T-helper 17 cell (primary cell): ENCODE measurements at regions not wholly inside any gene's neighbourhood (a gene's known extent, or its start where the extent isn't known, plus 50 kb on each side); places are given as distances from the start of the nearest gene placed in this dataset.
"Not testable (repeated sequence)": the region's sequence is repeated elsewhere in the genome, so short reads cannot be mapped to it uniquely, and the experiment has no call there.

Experiments
- ATAC-seq: fragments of 150-1000 bp; cut with Tn5 transposase; 2 replicates; pipeline ENCODE4 v1.10.0; 2021; ENCODE audit warnings: mild to moderate bottlenecking, moderate library complexity
- DNase-seq, 3 donors: peaks; one replicate each; pipeline versions ENCODE4 v3.0.0 to v3.0.0-alpha.2; 2020 to 2021
- H3K9me3 ChIP-seq: one replicate; pipeline ENCODE4 v1.7.0; 2013; ENCODE audit warnings: low read length, mild to moderate bottlenecking; ENCODE audit not compliant: control insufficient read depth, poor library complexity, severe bottlenecking
- H3K27ac Mint-ChIP-seq: one replicate; pipeline ENCODE4 v1.8.0; 2022; ENCODE audit warnings: mild to moderate bottlenecking, moderate library complexity, mixed read lengths
- H3K27me3 Mint-ChIP-seq: one replicate; pipeline ENCODE4 v1.8.0; 2022; ENCODE audit warnings: mixed read lengths
- H3K36me3 Mint-ChIP-seq: one replicate; pipeline ENCODE4 v1.8.0; 2022; ENCODE audit warnings: low read depth, mixed read lengths
- H3K4me1 Mint-ChIP-seq: one replicate; pipeline ENCODE4 v1.8.0; 2022; ENCODE audit warnings: mild to moderate bottlenecking, mixed read lengths
- H3K4me3 Mint-ChIP-seq: one replicate; pipeline ENCODE4 v1.8.0; 2022; ENCODE audit warnings: mild to moderate bottlenecking, moderate library complexity, mixed read lengths

DNA sequence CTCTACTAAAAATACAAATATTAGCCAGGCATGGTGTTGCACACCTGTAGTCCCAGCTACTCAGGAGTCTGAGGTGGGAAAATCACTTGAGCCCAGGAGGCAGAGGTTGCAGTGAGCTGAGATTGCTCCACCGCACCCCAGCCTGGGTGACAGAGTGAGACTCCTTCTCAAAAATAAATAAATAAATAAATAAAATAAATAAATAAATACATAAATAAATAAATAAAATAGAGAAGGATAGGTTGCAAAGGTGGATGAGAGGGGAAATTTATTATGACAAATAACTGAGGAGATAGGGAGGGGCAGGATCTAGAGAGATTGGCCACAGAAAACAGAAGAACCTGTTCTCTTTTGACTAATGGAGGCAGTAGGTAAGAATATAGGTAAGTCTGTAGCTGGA, 601.6 kb downstream of the LRRC70 start:
- not testable (repeated sequence) for ATAC-seq, H3K36me3 Mint-ChIP-seq

DNA sequence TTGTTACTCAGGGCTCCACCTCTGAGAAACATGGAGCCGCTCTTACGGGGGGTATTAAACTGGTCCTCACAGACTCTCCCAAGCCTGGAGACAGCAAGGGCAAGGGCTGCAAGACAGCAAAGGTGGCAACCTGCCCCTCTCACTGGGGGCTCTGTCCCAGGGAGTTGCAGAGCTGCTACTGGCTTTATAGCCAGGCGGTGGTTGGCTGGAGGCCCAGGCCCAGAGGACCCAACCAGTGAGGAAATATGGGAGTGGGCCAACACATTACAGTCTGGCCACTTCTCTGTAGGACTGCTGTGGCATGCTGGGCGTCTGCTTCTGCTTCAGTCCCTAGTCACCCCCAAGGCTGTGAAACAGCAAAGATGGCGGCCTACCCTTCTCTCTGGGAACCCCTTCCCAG, 597.2 kb downstream of the LRRC70 start:
- no peaks in the 10 kb centered on the region for H3K9me3 ChIP-seq
- Mint-ChIP-seq H3K27me3 (no peaks in the 10 kb centered on the region), H3K4me3 (no peak overlapping the region), H3K36me3 (no peaks in the 10 kb centered on the region), H3K4me1 (no peaks in the 10 kb centered on the region), H3K27ac (no peak overlapping the region)
- no peak for ATAC-seq
- DNase-seq = no peak

More for the DNA sequence above, 601.6 kb downstream of the LRRC70 start:
- not testable (repeated sequence) for DNase-seq, H3K4me3 Mint-ChIP-seq, H3K4me1 Mint-ChIP-seq, H3K27me3 Mint-ChIP-seq, H3K9me3 ChIP-seq, H3K27ac Mint-ChIP-seq

DNA sequence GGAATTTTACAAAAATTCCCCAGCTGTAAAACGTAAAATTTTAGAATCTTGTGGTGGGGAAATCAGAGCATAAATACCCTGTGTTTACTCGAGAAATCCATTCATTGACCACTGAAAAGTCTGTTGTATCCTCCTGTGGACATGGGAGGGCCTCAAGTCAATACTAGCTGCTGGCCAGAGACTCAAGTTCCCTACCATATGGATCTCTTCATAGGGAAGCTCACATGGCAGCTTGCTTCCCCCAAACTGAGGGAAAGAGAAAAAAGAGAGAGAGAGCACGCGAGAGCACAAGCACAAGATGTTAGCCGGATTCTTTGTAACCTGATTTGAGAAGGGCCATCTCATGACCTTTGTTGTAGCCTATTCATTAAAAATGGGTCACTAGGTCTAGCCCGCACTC, 591.9 kb downstream of the LRRC70 start:
- ATAC-seq = no peak
- Mint-ChIP-seq H3K4me3 (no peak overlapping the region), H3K36me3 (no peaks in the 10 kb centered on the region)

DNA sequence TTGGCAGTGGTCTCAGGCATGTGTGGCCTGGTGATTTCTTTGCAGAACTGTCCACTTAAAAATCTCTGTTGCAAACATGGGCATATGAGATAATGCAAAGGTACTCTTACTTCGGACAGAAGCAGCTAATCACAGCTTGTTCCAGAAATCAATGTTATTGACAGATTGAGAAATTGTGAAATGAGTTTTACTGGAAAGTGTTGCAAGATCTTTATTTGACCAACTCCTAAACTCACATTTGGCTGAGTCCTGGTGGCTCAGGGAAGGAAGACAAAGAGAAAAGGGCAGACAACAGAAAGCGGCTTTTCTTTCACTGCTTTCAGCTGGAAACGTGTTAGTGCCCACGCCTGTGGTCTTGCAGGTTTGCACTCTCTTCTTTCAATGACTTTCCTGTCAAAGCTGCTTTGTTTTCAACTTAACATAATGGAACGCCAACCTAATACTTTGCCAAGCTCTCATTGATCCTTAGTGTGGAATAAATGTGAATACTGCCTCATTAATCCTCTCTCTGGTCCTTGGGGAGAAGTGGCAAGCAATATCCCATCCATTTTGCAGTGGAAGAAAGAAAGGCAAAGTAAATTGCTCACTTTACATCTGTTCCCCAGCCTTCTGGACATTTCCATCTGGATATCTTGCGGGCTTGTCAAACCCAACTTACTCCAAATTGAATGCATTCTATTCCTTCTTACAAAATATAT, 586.4 kb downstream of the LRRC70 start:
- H3K27ac Mint-ChIP-seq = no peak overlapping the region
- H3K4me3 Mint-ChIP-seq = no peak overlapping the region
- H3K4me1 Mint-ChIP-seq = no peaks in the 10 kb centered on the region
- no peaks in the 10 kb centered on the region for H3K36me3 Mint-ChIP-seq
- no peaks in the 10 kb centered on the region for H3K27me3 Mint-ChIP-seq
- H3K9me3 ChIP-seq = no peaks in the 10 kb centered on the region
- no peak for ATAC-seq
- no peak for DNase-seq

More for the DNA sequence above, 591.9 kb downstream of the LRRC70 start:
- H3K27ac Mint-ChIP-seq = no peak overlapping the region
- H3K27me3 Mint-ChIP-seq = no peaks in the 10 kb centered on the region
- no peak for DNase-seq
- H3K9me3 ChIP-seq = no peaks in the 10 kb centered on the region
- no peaks in the 10 kb centered on the region for H3K4me1 Mint-ChIP-seq

DNA sequence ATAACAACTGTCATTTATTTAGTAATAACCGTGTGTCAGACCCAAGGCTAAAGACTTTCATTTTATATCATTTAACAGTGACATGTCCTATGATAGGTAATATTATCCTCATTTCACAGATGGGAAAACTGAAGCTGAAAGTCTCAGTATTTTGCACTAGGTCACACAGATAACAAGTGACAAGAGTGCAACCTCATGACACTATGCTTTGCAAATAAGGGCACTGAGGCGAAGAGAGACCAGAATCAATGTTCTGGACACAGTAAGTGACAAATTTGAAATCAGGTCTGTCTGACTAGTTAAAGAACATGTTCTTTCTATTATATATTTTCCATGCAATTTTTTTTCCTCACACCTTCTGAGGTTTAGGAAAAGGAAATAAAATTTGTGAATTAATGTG, 585.7 kb downstream of the LRRC70 start:
- H3K27me3 Mint-ChIP-seq = no peaks in the 10 kb centered on the region
- H3K4me3 Mint-ChIP-seq = no peak overlapping the region
- no peak overlapping the region for H3K27ac Mint-ChIP-seq
- H3K4me1 Mint-ChIP-seq = no peaks in the 10 kb centered on the region
- no peaks in the 10 kb centered on the region for H3K9me3 ChIP-seq
- DNase-seq (no peak), ATAC-seq (no peak)
- H3K36me3 Mint-ChIP-seq = no peaks in the 10 kb centered on the region

DNA sequence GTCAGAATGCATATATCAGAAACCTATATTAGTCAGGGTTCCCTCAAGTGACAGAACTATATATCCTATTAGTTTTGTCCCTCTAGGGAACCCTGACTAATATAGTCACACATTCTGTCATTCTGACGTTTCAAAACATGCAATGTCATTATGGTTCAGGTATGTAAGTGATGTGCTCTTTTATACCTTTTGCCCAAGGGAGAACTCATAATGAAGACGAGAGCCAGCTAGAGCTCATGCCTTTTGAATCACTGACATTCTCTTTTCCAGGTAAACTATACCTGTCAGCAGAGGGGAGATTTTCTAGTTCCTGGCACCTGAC, 576.7 kb downstream of the LRRC70 start:
- no peaks in the 10 kb centered on the region for H3K36me3 Mint-ChIP-seq
- H3K4me3 Mint-ChIP-seq = no peak overlapping the region
- no peak for ATAC-seq
- no peaks in the 10 kb centered on the region for H3K4me1 Mint-ChIP-seq
- no peak for DNase-seq
- H3K9me3 ChIP-seq = no peaks in the 10 kb centered on the region
- H3K27me3 Mint-ChIP-seq = no peaks in the 10 kb centered on the region
- no peak overlapping the region for H3K27ac Mint-ChIP-seq

DNA sequence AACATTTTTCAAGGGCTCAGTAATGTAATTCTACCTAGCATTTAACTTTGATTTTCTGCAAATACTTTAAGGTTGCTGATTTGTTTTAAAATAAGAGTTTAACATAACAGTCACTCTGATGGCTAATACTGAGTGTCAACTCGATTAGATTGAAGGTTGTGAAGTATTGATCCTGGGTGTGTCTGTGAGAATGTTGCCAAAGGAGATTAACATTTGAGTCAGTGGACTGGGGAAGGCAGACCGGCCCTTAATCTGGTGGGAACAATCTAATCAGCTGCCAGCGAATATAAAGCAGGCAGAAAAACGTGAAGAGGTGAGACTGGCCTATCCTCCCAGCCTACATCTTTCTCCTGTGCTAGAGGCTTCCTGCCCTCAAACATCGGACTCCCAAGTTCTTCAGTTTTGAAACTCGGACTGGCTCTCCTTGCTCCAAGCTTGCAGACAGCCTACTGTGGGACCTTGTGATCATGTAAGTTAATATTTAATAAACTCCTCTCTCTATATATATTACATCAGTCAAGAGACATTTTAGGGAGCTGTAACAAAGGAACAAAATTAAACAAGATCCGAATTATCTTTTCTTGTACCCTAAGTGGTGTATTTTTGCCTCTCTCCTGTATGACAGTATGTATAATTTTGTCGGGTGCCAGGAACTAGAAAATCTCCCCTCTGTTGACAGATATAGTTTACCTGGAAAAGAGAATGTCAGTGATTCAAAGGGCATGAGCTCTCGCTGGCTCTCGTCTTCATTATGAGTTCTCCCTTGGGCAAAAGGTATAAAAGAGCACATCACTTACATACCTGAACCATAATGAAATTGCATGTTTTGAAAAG, 576.1 kb downstream of the LRRC70 start:
- Mint-ChIP-seq H3K27ac (no peak overlapping the region), H3K36me3 (no peaks in the 10 kb centered on the region), H3K4me3 (no peak overlapping the region), H3K27me3 (no peaks in the 10 kb centered on the region), H3K4me1 (no peaks in the 10 kb centered on the region)
- DNase-seq = no peak
- ATAC-seq = no peak
- no peaks in the 10 kb centered on the region for H3K9me3 ChIP-seq

DNA sequence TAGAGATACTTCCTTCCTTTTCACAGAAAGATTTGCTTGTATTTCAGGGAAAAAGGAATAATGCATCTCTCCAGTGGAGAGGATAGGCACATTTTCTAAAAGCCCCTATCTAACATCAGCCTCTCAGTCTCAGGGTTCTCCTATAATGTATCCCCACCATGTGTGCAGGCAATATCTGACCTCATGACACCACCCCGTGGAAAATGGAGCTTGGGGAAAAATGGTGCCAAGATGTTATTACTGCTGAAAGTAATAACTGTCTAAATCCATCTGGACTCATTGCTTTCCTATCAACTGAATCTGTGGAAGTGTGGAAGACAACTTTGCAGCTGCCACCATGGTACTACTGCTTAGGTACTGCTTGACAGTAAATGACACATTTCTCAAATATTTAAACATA, 574.3 kb downstream of the LRRC70 start:
- no peaks in the 10 kb centered on the region for H3K4me1 Mint-ChIP-seq
- DNase-seq (no peak), ATAC-seq (no peak)
- no peak overlapping the region for H3K4me3 Mint-ChIP-seq
- H3K27ac Mint-ChIP-seq = no peak overlapping the region
- no peaks in the 10 kb centered on the region for H3K9me3 ChIP-seq
- H3K36me3 Mint-ChIP-seq = no peaks in the 10 kb centered on the region
- H3K27me3 Mint-ChIP-seq = no peaks in the 10 kb centered on the region

DNA sequence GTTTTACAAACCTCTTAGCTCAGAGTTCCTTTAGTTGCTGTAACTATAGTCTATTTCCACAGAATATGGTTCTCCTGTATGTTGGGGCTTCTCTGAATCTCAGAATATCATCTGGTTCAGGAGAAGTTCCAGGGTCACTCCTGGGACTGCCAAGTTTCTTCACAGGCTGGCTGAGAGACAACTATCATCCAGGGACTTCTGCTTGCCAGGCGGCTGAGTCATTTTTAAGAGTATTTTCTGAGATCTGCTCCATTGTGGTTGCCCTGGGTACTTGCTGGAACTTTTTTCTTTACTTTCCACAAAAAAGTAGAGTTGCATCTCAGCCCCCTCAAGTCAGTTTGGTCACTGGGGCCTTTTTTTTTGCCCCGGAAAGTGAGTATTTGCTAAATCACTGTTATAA, 566.5 kb downstream of the LRRC70 start:
- Mint-ChIP-seq H3K4me3 (no peak overlapping the region), H3K27ac (no peak overlapping the region), H3K27me3 (no peaks in the 10 kb centered on the region), H3K36me3 (no peaks in the 10 kb centered on the region), H3K4me1 (no peaks in the 10 kb centered on the region)
- DNase-seq (no peak), ATAC-seq (no peak)
- no peaks in the 10 kb centered on the region for H3K9me3 ChIP-seq

DNA sequence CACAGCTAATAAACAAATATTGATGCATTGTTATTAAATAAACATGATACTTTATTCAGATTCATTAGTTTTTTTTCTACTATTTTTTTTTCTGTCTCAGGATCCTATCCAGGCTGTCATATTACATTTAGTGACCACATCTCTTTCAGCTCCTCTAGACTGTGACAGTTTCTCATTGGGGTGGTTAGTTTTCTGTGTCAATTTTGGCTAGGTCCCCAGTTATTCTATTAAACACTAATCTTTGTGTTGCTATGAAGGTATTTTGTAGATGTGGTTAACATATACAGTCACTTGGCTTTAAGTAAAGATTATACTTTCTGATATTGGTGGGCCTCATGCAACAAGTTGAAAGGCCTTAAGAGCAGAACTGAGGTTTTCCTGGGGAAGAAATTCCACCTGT, 563.0 kb downstream of the LRRC70 start:
- Mint-ChIP-seq H3K27me3 (no peaks in the 10 kb centered on the region), H3K4me1 (no peaks in the 10 kb centered on the region), H3K4me3 (no peak overlapping the region), H3K27ac (no peak overlapping the region), H3K36me3 (no peaks in the 10 kb centered on the region)
- ATAC-seq (no peak), DNase-seq (no peak)
- H3K9me3 ChIP-seq = no peaks in the 10 kb centered on the region

DNA sequence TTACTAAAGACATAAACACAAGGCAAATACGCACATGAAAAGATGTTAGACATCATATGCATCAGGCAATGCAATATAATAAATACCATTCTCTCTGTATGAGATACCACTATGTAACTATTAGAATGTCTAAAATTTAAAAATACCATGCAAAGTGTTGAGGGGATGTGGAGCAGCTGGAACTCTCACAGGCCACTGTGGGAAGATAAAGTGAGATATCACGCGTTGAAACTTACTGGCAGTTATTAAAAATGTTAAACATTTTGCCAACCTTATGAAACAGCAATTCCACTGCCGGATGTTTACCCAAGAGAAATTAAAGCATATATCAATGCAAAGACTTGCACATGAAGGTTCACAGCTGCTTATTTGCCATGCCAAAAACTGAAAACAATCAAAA, 556.7 kb downstream of the LRRC70 start:
- no peak overlapping the region for H3K4me3 Mint-ChIP-seq
- DNase-seq (no peak), ATAC-seq (no peak)
- H3K36me3 Mint-ChIP-seq = no peaks in the 10 kb centered on the region
- H3K27ac Mint-ChIP-seq = no peak overlapping the region
- H3K9me3 ChIP-seq = no peaks in the 10 kb centered on the region
- no peaks in the 10 kb centered on the region for H3K27me3 Mint-ChIP-seq
- no peaks in the 10 kb centered on the region for H3K4me1 Mint-ChIP-seq

DNA sequence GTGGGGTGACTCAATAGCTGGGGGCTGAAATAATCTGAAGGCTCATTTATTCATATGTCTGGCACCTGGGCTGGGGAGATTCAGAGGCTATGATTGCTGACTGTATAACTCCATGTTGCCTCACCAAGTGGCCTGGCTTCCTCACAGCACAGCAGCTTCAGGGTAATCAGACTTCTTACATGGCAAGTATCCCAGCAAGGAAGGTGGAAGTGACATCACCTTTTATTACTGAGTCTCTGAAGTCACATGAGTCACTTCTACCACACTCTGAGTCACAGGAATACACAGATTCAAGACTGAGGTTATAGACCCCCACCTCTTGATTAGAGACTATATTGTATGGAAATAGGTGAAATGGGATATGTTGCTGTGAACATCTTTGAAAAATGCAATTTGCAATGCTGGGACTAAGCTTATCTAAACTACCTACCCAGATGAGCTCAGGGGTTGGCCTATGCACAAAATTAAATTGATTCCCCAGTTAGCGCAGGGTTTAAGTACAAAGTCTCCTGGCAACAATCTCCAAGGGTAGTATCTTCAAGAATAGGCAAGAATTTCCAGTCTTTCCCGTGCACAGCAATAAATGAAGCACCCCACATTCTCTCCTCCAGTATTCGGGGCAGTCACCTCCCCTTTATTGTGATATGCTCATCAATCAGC, 553.1 kb downstream of the LRRC70 start:
- Mint-ChIP-seq H3K27me3 (no peaks in the 10 kb centered on the region), H3K27ac (no peak overlapping the region), H3K36me3 (no peaks in the 10 kb centered on the region), H3K4me1 (no peaks in the 10 kb centered on the region), H3K4me3 (no peak overlapping the region)
- DNase-seq (no peak), ATAC-seq (no peak)
- no peaks in the 10 kb centered on the region for H3K9me3 ChIP-seq

DNA sequence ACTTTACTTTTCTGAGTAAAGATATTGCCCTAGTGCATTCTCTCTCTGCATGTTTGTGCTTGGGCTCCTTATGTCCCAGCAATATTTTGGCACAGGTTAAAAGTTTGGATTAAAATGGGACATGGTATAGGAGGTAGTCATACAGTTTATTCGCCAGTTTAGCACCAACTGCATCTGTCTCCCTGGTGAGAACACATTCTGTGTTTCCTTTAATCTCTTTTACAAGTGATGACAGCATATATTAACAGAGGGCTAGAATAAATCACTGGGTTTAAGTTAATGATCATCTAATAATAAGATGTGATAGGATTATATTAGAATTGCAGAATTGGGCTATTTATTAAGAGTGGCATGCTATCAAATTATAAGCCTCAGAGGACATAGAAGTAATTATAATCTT, 550.1 kb downstream of the LRRC70 start:
- no peaks in the 10 kb centered on the region for H3K4me1 Mint-ChIP-seq
- no peaks in the 10 kb centered on the region for H3K27me3 Mint-ChIP-seq
- no peaks in the 10 kb centered on the region for H3K9me3 ChIP-seq
- H3K36me3 Mint-ChIP-seq = no peaks in the 10 kb centered on the region
- H3K27ac Mint-ChIP-seq = no peak overlapping the region
- no peak for DNase-seq
- no peak overlapping the region for H3K4me3 Mint-ChIP-seq
- no peak for ATAC-seq
